SK-N-SH (cell line): ENCODE measurements at regions not wholly inside any gene's neighbourhood (a gene's known extent, or its start where the extent isn't known, plus 50 kb on each side); places are given as distances from the start of the nearest gene placed in this dataset.

Experiments used
- EZH2phosphoT487 ChIP-seq: fragments of 200-600 bp; sonication (generic); IDR thresholded peaks from 2 replicates; pipeline ENCODE4 v1.6.1; 2017; ENCODE audit warnings: low read depth, mixed run types, mild to moderate bottlenecking, antibody characterized with exemption, moderate library complexity, borderline replicate concordance
- FOSL2 ChIP-seq: IDR thresholded peaks from 2 replicates; pipeline ENCODE4 v1.4.0; 2012; ENCODE audit warnings: low read depth, mild to moderate bottlenecking, moderate library complexity, borderline replicate concordance
- NRF1 ChIP-seq: IDR thresholded peaks from 2 replicates; pipeline ENCODE4 v1.6.1; 2012; ENCODE audit warnings: low read depth, mild to moderate bottlenecking, low read length
- POLR2AphosphoS5 ChIP-seq: IDR thresholded peaks from 2 replicates; pipeline ENCODE4 v1.6.1; 2012; ENCODE audit warnings: low read depth, low read length
- RAD21 ChIP-seq: IDR thresholded peaks from 2 replicates; pipeline ENCODE4 v1.6.1; 2012; ENCODE audit warnings: mild to moderate bottlenecking, low read length
- RCOR1 ChIP-seq: fragments of 150-350 bp; IDR thresholded peaks from 2 replicates; pipeline ENCODE4 v1.6.1; 2017; ENCODE audit warnings: antibody characterized with exemption, low read length
- SIN3A ChIP-seq: IDR thresholded peaks from 2 replicates; pipeline ENCODE4 v1.6.1; 2012; ENCODE audit warnings: low read depth, mild to moderate bottlenecking, low read length, moderate library complexity, borderline replicate concordance
- SMC3 ChIP-seq: IDR thresholded peaks from 2 replicates; pipeline ENCODE4 v1.6.1; 2012; ENCODE audit warnings: low read depth, low read length, improper control_type of control experiment
- TF ChIP-seq, protein P1 (sequence below): fragments of 200-600 bp; sonication (generic); IDR thresholded peaks from 2 replicates; pipeline ENCODE4 v1.6.1; 2017; ENCODE audit warnings: antibody characterized with exemption, mild to moderate bottlenecking, moderate library complexity
- TF ChIP-seq, protein P2 (sequence below): IDR thresholded peaks from 2 replicates; pipeline ENCODE4 v1.4.0; 2012; ENCODE audit warnings: low read depth
- TF ChIP-seq, protein P3 (sequence below): IDR thresholded peaks from 2 replicates; pipeline ENCODE4; 2012

DNA sequence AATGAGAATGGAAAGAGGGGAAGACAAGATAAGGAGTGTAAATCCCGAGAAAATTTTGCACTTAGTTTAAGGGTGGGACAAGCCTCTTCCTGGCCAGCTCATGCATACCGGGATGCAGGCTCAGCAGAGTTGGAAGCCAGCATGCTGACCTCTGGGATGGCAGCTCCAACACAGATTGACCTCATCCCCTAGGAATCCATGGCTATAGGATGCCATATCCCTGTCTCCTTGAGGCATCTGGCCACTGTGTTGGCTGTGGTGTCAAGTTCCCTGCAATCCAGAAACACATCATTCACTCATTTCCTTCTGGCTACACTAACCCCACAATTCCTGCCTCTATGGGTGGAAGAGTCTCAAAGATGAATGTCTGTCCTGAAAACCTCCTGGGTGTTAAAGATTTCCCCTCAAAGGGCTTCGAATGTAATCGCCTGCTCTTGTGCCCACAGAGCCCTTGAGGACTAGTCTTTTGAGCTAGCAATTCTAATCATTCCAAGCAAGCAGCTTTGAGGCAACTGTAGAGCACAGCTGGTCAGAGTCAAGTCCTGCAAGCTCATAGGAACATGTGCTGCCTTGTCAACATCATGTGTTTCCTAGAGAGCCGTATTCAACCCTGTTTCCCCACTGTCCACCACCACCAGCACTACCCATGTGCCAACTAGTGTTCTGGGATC, 141.4 kb downstream of the PMP22 start:
- TF ChIP-seq, protein P1, sequence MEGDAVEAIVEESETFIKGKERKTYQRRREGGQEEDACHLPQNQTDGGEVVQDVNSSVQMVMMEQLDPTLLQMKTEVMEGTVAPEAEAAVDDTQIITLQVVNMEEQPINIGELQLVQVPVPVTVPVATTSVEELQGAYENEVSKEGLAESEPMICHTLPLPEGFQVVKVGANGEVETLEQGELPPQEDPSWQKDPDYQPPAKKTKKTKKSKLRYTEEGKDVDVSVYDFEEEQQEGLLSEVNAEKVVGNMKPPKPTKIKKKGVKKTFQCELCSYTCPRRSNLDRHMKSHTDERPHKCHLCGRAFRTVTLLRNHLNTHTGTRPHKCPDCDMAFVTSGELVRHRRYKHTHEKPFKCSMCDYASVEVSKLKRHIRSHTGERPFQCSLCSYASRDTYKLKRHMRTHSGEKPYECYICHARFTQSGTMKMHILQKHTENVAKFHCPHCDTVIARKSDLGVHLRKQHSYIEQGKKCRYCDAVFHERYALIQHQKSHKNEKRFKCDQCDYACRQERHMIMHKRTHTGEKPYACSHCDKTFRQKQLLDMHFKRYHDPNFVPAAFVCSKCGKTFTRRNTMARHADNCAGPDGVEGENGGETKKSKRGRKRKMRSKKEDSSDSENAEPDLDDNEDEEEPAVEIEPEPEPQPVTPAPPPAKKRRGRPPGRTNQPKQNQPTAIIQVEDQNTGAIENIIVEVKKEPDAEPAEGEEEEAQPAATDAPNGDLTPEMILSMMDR, result no peak
- TF ChIP-seq SIN3A (no peak), RCOR1 (no peak), POLR2AphosphoS5 (no peak), EZH2phosphoT487 (no peak), NRF1 (no peak), FOSL2 (no peak), RAD21 (no peak), SMC3 (no peak)
- TF ChIP-seq, protein P2, sequence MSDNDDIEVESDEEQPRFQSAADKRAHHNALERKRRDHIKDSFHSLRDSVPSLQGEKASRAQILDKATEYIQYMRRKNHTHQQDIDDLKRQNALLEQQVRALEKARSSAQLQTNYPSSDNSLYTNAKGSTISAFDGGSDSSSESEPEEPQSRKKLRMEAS, result no peak
- TF ChIP-seq, protein P3, sequence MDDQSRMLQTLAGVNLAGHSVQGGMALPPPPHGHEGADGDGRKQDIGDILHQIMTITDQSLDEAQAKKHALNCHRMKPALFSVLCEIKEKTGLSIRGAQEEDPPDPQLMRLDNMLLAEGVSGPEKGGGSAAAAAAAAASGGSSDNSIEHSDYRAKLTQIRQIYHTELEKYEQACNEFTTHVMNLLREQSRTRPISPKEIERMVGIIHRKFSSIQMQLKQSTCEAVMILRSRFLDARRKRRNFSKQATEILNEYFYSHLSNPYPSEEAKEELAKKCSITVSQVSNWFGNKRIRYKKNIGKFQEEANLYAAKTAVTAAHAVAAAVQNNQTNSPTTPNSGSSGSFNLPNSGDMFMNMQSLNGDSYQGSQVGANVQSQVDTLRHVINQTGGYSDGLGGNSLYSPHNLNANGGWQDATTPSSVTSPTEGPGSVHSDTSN, result no peak; the same call in 1 of the 2 replicates
